GM23338 (cell line): ENCODE measurements at regions not wholly inside any gene's neighbourhood (a gene's known extent, or its start where the extent isn't known, plus 50 kb on each side); places are given as distances from the start of the nearest gene placed in this dataset.

Experiments used
- ATAC-seq: fragments of 200-7000 bp; cut with Tn5 transposase; 3 replicates; pipeline ENCODE4 v1.9.1; 2020
- DNase-seq: peaks from one replicate; pipeline ENCODE4 v3.0.0-alpha.2; 2015; ENCODE audit warnings: low spot score
- H2AFZ ChIP-seq: fragments of 200-600 bp; sonication (generic); 2 replicates; pipeline ENCODE4 v1.8.0; 2016; ENCODE audit warnings: antibody characterized with exemption, mild to moderate bottlenecking, moderate library complexity
- H3F3A ChIP-seq: fragments of 200-600 bp; sonication (generic); replicated peaks from 2 replicates; pipeline ENCODE4 v1.8.0; 2017; ENCODE audit warnings: antibody characterized with exemption, mixed run types, low read depth
- H3K27ac ChIP-seq: fragments of 200-600 bp; sonication (generic); 2 replicates; pipeline ENCODE4 v1.6.1; 2016; ENCODE audit warnings: low read depth
- H3K27me3 ChIP-seq: fragments of 200-600 bp; sonication (generic); 2 replicates; pipeline ENCODE4 v1.8.0; 2016; ENCODE audit warnings: mild to moderate bottlenecking, mixed run types, moderate library complexity; ENCODE audit not compliant: insufficient read depth
- H3K36me3 ChIP-seq: fragments of 200-600 bp; sonication (generic); 2 replicates; pipeline ENCODE4 v1.8.0; 2016; ENCODE audit warnings: mild to moderate bottlenecking; ENCODE audit not compliant: insufficient read depth
- H3K4me1 ChIP-seq: fragments of 200-600 bp; sonication (generic); 2 replicates; pipeline ENCODE4 v1.8.0; 2016; ENCODE audit warnings: mild to moderate bottlenecking, moderate library complexity; ENCODE audit not compliant: insufficient read depth
- H3K4me2 ChIP-seq: fragments of 200-600 bp; sonication (generic); 2 replicates; pipeline ENCODE4 v1.7.1; 2017; ENCODE audit warnings: mixed run types
- H3K4me3 ChIP-seq: fragments of 200-600 bp; sonication (generic); 2 replicates; pipeline ENCODE4 v1.6.1; 2016; ENCODE audit warnings: mixed run types
- H3K79me2 ChIP-seq: fragments of 200-600 bp; sonication (generic); replicated peaks from 2 replicates; pipeline ENCODE4 v1.8.0; 2017; ENCODE audit warnings: mild to moderate bottlenecking; ENCODE audit not compliant: insufficient read depth
- H3K9me2 ChIP-seq: fragments of 200-600 bp; sonication (generic); 2 replicates; pipeline ENCODE4 v1.8.0; 2017; ENCODE audit not compliant: insufficient read depth
- H4K20me1 ChIP-seq: fragments of 200-600 bp; sonication (generic); replicated peaks from 2 replicates; pipeline ENCODE4 v1.8.0; 2017; ENCODE audit warnings: mild to moderate bottlenecking; ENCODE audit not compliant: insufficient read depth
- H3K27ac Mint-ChIP-seq: 2 replicates; pipeline ENCODE4 v1.8.0; 2020; ENCODE audit warnings: inconsistent platforms, mild to moderate bottlenecking, moderate library complexity, mixed read lengths
- H3K27me3 Mint-ChIP-seq: 3 replicates; pipeline ENCODE4 v1.8.0; 2022; ENCODE audit warnings: low read depth, mild to moderate bottlenecking, moderate library complexity, mixed read lengths, inconsistent platforms; ENCODE audit not compliant: insufficient read depth, poor library complexity
- H3K36me3 Mint-ChIP-seq: 3 replicates; pipeline ENCODE4 v1.8.0; 2021; ENCODE audit warnings: low read depth, mild to moderate bottlenecking, inconsistent platforms, moderate library complexity, mixed read lengths
- H3K4me1 Mint-ChIP-seq: 3 replicates; pipeline ENCODE4 v1.8.0; 2020; ENCODE audit warnings: mild to moderate bottlenecking, inconsistent platforms, mixed read lengths
- H3K4me3 Mint-ChIP-seq: 3 replicates; pipeline ENCODE4 v1.8.0; 2021; ENCODE audit warnings: moderate library complexity, mild to moderate bottlenecking, inconsistent platforms, mixed read lengths
- H3K9me3 Mint-ChIP-seq: 3 replicates; pipeline ENCODE4 v1.8.0; 2020; ENCODE audit warnings: moderate library complexity, mild to moderate bottlenecking, inconsistent platforms, mixed read lengths
- CREB1 ChIP-seq: fragments of 250-450 bp; sonication (Bioruptor Pico); IDR thresholded peaks from 2 replicates; pipeline ENCODE4 v1.5.0; 2020; ENCODE audit warnings: low read depth, mild to moderate bottlenecking, moderate library complexity
- EZH2 ChIP-seq: fragments of 200-600 bp; sonication (generic); IDR thresholded peaks from one replicate; pipeline ENCODE4 v1.8.0; 2017; ENCODE audit warnings: antibody characterized with exemption, mild to moderate bottlenecking, low read depth; ENCODE audit not compliant: unreplicated experiment
- EZH2phosphoT487 ChIP-seq: fragments of 200-600 bp; sonication (generic); IDR thresholded peaks from one replicate; pipeline ENCODE4 v1.8.1; 2018; ENCODE audit warnings: antibody characterized with exemption; ENCODE audit not compliant: unreplicated experiment
- JUNB ChIP-seq: IDR thresholded peaks from one replicate; pipeline ENCODE4 v1.6.1; 2016; ENCODE audit warnings: antibody characterized with exemption; ENCODE audit not compliant: unreplicated experiment
- NANOG ChIP-seq: IDR thresholded peaks from 2 replicates; pipeline ENCODE4 v1.6.1; 2016; ENCODE audit warnings: antibody characterized with exemption, borderline replicate concordance
- POLR2AphosphoS5 ChIP-seq: IDR thresholded peaks from 2 replicates; pipeline ENCODE4 v1.6.1; 2016; ENCODE audit warnings: antibody characterized with exemption, low read depth
- STAT1 ChIP-seq: IDR thresholded peaks from one replicate; pipeline ENCODE4 v1.6.1; 2016; ENCODE audit warnings: antibody characterized with exemption; ENCODE audit not compliant: unreplicated experiment
- ZNF114 ChIP-seq: fragments of 250-450 bp; sonication (Bioruptor Pico); IDR thresholded peaks from 2 replicates; pipeline ENCODE4 v1.5.0; 2020; ENCODE audit warnings: mild to moderate bottlenecking, moderate library complexity
- ZNF331 ChIP-seq: fragments of 250-450 bp; sonication (Bioruptor Pico); IDR thresholded peaks from 2 replicates; pipeline ENCODE4 v1.5.0; 2020; ENCODE audit warnings: low read depth, mild to moderate bottlenecking, moderate library complexity
- TF ChIP-seq, protein P1 (sequence below): IDR thresholded peaks from 2 replicates; pipeline ENCODE4 v1.6.1; 2016; ENCODE audit warnings: antibody characterized with exemption
- TF ChIP-seq, protein P2 (sequence below): fragments of 250-450 bp; sonication (Bioruptor Pico); IDR thresholded peaks from 2 replicates; pipeline ENCODE4 v1.5.0; 2020; ENCODE audit warnings: mild to moderate bottlenecking, moderate library complexity
- TF ChIP-seq, protein P3 (sequence below), 2 experiments: fragments of 200-600 bp in 1 of 2; sonication (generic) in 1 of 2; conservative IDR thresholded peaks; 2 replicates each; pipeline versions ENCODE4 v1.5.1 to v1.6.1; 2016 to 2017; ENCODE audit warnings: antibody characterized with exemption in 2 of 2, low read depth in 2 of 2, mild to moderate bottlenecking in 2 of 2, moderate library complexity in 1 of 2
- TF ChIP-seq, protein P4 (sequence below): IDR thresholded peaks from one replicate; pipeline ENCODE4 v1.6.1; 2018; ENCODE audit warnings: antibody characterized with exemption; ENCODE audit not compliant: unreplicated experiment

DNA sequence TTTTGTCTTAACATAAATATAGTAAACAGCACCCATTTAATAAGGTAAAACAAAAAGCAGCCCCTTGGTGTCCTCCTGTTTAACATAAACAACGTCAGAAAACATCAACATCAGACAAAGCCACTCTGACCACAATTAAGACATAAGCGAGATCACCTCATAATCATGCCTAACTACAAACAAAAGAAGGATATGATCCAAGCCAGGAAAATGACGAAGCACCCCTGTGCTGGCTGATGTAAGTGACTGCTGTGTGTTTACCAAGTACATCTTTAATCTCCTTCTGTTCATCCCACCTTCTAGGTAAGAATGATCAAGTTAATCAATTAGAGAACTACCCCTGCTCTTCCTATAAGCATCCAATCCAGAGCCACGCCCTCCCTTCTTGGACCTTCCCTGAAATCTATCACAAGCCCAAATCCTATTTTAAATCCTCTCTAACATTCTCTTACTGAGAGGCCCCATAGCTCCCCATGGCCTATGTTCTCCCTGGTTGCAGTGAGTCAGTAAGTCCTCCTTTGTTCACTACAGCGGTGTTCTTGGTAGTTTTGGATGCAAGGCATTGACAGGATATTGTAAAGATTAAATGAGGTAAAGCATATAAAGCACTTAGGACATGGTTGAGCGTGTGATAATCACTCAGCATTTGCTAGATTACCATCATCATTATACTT lies 424.2 kb downstream of the TSN start:
- no peaks in the 10 kb centered on the region for H3F3A ChIP-seq
- ATAC-seq (no peak), DNase-seq (no peak)
- H3K9me3 Mint-ChIP-seq: peaks cover 22% of the 10 kb centered on the region
- peaks cover 3% of the 10 kb centered on the region; the same call in 1 of the 2 replicates for H3K9me2 ChIP-seq
- no peak overlapping the region for H3K4me3 Mint-ChIP-seq
- H3K27ac ChIP-seq: no peak overlapping the region
- peaks cover 2% of the 10 kb centered on the region; the same call in 1 of the 3 replicates for H3K36me3 Mint-ChIP-seq
- no peak overlapping the region for H3K27ac Mint-ChIP-seq
- H2AFZ ChIP-seq: no peak overlapping the region
- no peak overlapping the region for H3K4me2 ChIP-seq
- no peak overlapping the region for H3K4me3 ChIP-seq
- H3K27me3 ChIP-seq: no peaks in the 10 kb centered on the region
- H3K4me1 Mint-ChIP-seq: no peaks in the 10 kb centered on the region; the same call in 2 of the 3 replicates
- H4K20me1 ChIP-seq: no peaks in the 10 kb centered on the region
- TF ChIP-seq CREB1 (CRISPR knock-in tag) (no peak), POLR2AphosphoS5 (no peak), JUNB (no peak), STAT1 (no peak), NANOG (no peak), EZH2 (no peak), ZNF114 (CRISPR knock-in tag) (no peak), EZH2phosphoT487 (no peak), ZNF331 (CRISPR knock-in tag) (no peak)
- TF ChIP-seq, protein P1, sequence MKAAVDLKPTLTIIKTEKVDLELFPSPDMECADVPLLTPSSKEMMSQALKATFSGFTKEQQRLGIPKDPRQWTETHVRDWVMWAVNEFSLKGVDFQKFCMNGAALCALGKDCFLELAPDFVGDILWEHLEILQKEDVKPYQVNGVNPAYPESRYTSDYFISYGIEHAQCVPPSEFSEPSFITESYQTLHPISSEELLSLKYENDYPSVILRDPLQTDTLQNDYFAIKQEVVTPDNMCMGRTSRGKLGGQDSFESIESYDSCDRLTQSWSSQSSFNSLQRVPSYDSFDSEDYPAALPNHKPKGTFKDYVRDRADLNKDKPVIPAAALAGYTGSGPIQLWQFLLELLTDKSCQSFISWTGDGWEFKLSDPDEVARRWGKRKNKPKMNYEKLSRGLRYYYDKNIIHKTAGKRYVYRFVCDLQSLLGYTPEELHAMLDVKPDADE: no peak
- TF ChIP-seq, protein P2, sequence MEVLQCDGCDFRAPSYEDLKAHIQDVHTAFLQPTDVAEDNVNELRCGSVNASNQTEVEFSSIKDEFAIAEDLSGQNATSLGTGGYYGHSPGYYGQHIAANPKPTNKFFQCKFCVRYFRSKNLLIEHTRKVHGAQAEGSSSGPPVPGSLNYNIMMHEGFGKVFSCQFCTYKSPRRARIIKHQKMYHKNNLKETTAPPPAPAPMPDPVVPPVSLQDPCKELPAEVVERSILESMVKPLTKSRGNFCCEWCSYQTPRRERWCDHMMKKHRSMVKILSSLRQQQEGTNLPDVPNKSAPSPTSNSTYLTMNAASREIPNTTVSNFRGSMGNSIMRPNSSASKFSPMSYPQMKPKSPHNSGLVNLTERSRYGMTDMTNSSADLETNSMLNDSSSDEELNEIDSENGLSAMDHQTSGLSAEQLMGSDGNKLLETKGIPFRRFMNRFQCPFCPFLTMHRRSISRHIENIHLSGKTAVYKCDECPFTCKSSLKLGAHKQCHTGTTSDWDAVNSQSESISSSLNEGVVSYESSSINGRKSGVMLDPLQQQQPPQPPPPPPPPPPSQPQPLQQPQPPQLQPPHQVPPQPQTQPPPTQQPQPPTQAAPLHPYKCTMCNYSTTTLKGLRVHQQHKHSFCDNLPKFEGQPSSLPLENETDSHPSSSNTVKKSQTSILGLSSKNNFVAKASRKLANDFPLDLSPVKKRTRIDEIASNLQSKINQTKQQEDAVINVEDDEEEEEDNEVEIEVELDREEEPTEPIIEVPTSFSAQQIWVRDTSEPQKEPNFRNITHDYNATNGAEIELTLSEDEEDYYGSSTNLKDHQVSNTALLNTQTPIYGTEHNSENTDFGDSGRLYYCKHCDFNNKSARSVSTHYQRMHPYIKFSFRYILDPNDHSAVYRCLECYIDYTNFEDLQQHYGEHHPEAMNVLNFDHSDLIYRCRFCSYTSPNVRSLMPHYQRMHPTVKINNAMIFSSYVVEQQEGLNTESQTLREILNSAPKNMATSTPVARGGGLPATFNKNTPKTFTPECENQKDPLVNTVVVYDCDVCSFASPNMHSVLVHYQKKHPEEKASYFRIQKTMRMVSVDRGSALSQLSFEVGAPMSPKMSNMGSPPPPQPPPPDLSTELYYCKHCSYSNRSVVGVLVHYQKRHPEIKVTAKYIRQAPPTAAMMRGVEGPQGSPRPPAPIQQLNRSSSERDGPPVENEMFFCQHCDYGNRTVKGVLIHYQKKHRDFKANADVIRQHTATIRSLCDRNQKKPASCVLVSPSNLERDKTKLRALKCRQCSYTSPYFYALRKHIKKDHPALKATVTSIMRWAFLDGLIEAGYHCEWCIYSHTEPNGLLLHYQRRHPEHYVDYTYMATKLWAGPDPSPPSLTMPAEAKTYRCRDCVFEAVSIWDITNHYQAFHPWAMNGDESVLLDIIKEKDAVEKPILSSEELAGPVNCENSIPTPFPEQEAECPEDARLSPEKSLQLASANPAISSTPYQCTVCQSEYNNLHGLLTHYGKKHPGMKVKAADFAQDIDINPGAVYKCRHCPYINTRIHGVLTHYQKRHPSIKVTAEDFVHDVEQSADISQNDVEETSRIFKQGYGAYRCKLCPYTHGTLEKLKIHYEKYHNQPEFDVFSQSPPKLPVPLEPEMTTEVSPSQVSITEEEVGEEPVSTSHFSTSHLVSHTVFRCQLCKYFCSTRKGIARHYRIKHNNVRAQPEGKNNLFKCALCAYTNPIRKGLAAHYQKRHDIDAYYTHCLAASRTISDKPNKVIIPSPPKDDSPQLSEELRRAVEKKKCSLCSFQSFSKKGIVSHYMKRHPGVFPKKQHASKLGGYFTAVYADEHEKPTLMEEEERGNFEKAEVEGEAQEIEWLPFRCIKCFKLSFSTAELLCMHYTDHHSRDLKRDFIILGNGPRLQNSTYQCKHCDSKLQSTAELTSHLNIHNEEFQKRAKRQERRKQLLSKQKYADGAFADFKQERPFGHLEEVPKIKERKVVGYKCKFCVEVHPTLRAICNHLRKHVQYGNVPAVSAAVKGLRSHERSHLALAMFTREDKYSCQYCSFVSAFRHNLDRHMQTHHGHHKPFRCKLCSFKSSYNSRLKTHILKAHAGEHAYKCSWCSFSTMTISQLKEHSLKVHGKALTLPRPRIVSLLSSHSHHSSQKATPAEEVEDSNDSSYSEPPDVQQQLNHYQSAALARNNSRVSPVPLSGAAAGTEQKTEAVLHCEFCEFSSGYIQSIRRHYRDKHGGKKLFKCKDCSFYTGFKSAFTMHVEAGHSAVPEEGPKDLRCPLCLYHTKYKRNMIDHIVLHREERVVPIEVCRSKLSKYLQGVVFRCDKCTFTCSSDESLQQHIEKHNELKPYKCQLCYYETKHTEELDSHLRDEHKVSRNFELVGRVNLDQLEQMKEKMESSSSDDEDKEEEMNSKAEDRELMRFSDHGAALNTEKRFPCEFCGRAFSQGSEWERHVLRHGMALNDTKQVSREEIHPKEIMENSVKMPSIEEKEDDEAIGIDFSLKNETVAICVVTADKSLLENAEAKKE (CRISPR knock-in tag): no peak
- TF ChIP-seq, protein P3, sequence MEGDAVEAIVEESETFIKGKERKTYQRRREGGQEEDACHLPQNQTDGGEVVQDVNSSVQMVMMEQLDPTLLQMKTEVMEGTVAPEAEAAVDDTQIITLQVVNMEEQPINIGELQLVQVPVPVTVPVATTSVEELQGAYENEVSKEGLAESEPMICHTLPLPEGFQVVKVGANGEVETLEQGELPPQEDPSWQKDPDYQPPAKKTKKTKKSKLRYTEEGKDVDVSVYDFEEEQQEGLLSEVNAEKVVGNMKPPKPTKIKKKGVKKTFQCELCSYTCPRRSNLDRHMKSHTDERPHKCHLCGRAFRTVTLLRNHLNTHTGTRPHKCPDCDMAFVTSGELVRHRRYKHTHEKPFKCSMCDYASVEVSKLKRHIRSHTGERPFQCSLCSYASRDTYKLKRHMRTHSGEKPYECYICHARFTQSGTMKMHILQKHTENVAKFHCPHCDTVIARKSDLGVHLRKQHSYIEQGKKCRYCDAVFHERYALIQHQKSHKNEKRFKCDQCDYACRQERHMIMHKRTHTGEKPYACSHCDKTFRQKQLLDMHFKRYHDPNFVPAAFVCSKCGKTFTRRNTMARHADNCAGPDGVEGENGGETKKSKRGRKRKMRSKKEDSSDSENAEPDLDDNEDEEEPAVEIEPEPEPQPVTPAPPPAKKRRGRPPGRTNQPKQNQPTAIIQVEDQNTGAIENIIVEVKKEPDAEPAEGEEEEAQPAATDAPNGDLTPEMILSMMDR (conservative IDR thresholded peaks at IDR 0.05; ENCODE audit: low read depth in 2 of 2): no peak
- TF ChIP-seq, protein P4, sequence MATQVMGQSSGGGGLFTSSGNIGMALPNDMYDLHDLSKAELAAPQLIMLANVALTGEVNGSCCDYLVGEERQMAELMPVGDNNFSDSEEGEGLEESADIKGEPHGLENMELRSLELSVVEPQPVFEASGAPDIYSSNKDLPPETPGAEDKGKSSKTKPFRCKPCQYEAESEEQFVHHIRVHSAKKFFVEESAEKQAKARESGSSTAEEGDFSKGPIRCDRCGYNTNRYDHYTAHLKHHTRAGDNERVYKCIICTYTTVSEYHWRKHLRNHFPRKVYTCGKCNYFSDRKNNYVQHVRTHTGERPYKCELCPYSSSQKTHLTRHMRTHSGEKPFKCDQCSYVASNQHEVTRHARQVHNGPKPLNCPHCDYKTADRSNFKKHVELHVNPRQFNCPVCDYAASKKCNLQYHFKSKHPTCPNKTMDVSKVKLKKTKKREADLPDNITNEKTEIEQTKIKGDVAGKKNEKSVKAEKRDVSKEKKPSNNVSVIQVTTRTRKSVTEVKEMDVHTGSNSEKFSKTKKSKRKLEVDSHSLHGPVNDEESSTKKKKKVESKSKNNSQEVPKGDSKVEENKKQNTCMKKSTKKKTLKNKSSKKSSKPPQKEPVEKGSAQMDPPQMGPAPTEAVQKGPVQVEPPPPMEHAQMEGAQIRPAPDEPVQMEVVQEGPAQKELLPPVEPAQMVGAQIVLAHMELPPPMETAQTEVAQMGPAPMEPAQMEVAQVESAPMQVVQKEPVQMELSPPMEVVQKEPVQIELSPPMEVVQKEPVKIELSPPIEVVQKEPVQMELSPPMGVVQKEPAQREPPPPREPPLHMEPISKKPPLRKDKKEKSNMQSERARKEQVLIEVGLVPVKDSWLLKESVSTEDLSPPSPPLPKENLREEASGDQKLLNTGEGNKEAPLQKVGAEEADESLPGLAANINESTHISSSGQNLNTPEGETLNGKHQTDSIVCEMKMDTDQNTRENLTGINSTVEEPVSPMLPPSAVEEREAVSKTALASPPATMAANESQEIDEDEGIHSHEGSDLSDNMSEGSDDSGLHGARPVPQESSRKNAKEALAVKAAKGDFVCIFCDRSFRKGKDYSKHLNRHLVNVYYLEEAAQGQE: no peak
- H3K36me3 ChIP-seq: no peaks in the 10 kb centered on the region
- no peaks in the 10 kb centered on the region for H3K79me2 ChIP-seq
- no peaks in the 10 kb centered on the region for H3K27me3 Mint-ChIP-seq
- no peaks in the 10 kb centered on the region for H3K4me1 ChIP-seq
